ENCODE measurements at regions not wholly inside any gene's neighbourhood (a gene's known extent, or its start where the extent isn't known, plus 50 kb on each side); places are given as distances from the start of the nearest gene placed in this dataset.

DNA sequence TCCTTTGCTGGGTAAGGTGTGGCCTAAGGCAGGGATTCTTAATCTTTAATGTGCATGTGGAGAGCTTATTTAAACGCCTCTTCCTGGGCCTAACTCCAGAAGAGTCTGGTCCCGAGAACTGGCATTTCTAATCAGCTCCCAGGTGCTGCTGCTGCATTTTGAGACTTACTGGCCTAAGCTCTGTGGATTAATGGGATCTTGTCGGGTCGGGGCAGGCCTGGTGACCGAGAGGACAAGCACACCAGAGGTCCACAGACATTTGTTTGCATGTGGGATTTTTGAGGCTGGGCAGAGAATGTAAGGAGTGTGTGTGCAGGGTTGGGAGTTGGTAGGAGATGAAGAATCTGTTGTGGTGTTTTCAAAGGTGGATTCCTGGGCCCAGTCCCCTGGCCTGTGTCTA, 95.0 kb upstream of the DAP start:
- no peak for DNase-seq (ENCODE audit: low read depth)

DNA sequence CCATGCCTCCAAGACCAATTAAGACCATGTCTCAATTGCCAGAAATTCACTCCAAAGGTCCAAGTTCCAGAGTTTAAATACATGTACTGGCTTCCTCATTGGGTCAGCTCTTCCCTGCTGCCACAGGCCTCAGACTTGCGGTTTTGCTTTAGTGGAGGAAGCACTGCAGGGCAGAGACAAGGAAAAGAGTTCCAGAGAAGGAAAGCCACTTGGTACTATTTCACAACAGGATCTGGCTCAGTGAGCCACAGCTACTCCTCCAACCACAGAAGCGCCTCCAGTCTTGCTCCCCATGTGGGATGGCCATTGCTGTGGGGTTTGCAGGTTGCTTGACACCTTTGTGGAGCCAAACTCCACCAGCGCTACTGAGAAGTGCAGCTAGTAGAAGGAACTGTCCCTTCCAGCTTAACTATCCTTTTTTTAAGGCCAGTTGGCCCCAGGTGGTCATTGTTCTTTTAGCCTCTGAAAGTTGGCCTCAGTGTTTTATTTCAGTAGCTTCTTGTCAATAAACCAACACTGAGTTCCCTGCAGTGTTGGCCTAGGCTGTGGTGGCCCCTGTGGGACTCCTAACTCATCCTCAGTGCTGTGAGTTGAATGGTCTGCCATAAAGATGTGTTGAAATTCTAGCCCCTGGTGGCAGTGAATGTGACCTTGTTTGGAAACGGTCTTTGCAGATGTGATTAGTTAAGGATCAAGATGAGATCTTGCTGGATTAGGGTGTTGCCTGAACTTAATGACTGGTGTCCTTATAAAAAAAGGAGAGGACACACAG, 93.7 kb upstream of the DAP start:
- DNase-seq (ENCODE audit: low read depth): no peak
- H3K4me3 ChIP-seq (ENCODE audit: low read depth, low read length): no peak overlapping the region

More for the DNA sequence above, 95.0 kb upstream of the DAP start:
- no peak overlapping the region for H3K4me3 ChIP-seq (ENCODE audit: low read depth, low read length)

DNA sequence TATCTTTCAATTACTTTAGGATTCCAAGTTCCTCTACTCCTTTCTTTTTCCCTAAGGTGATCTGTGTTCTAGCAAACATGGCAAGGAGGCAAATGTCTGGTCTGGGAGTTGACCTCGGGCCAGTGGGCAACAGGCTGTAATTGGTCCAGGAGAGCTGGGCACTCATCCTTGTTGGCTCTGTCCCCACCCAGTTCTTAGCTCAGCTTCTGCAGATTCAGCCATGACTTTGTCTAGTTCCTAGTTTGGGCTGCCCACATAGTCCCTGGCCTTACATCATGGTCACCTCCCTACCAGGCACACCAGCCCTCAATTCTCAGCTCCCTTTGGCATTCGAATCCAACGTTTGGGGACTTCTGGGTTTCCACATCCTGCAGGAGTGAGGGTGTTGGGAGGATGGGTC, 92.1 kb upstream of the DAP start:
- DNase-seq (ENCODE audit: low read depth): no peak
- H3K4me3 ChIP-seq (ENCODE audit: low read depth, low read length): no peak overlapping the region

DNA sequence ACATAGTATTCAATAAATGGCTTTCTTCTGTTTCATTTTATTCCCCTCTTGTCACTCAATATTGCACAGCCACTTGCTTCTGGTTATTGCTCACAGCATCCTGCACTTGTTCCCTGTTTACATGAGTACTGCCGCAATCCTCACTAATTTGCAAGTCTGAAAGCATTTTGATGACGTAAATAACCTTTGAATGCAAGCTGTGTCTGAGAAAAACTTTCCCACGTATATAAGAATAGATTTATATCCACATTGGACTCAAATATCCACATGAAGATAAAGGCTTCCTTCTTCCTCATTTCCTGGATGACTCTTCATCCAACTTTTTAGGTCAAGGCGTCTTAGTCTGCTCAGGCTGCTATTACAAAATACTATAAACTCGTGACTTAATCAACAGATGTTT, 88.2 kb upstream of the DAP start:
- no peak overlapping the region for H3K4me3 ChIP-seq (ENCODE audit: low read depth, low read length)
- DNase-seq (ENCODE audit: low read depth): no peak

DNA sequence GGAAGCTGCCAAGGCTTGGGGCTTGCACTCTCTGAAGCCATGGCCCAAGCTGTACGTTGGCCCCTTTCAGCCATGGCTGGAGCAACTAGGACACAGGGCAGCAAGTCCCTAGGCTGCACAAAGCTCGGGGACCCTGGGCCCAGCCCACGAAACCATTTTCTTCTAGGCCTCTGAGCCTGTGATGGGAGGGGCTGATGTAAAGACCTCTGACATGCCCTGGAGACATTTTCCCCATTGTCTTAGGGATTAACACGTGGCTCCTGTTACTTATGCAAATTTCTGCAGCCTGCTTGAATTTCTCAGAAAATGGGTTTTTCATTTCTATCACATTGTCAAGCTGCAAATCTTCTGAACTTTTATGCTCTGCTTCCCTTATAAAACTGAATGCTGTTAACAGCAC, 83.0 kb upstream of the DAP start:
- no peak for DNase-seq (ENCODE audit: low read depth)
- H3K4me3 ChIP-seq (ENCODE audit: low read depth, low read length): no peak overlapping the region

DNA sequence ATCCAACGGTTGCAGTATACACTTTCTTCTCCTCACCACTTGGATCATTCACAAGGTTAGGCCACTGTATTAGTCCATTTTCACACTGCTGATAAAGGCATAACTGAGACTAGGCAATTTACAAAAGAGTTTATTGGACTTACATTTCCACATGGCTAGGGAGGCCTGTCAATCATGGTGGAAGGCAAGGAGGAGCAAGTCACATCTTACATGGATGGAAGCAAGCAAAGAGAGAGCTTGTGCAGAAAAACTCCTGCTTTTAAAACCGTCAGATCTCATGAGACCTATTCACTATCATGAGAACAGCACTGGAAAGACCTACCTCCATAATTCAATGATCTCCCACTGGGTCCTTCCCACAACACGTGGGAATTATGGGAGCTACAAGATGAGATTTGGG, 81.8 kb upstream of the DAP start:
- no peak overlapping the region for H3K4me3 ChIP-seq (ENCODE audit: low read depth, low read length)
- no peak for DNase-seq (ENCODE audit: low read depth)

DNA sequence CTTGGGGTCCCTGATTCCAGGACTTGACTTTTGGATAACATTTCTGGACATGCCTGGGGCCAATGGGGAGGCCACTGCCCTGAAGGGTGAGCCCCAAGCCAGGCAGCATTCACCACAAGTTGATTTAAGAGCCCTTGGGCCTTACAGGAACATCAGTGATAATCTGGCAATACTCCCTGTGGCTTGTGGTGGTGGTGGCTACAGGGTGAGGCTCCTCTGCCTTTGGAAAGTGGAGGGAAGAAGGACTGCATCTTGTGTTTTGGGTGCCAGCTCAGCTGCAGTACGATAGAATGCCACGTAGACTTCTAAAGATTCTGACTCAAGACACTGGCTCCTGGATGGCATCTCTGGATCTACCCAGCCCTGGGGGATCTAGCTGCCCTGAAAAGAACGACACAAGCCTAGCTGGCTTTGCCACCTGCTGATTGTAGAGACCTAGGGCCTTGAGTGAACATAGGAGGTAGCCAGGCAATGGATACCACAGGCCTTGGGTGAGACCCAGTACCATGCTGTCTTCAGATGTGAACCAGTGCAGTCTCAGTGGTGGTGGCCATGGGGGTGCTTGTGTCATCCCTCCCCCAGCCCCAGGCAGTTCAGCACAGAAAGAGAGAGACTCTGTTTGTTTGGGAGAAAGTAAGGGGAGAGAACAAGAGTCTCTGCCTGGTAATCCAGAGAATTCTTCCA, 79.0 kb upstream of the DAP start:
- H3K4me3 ChIP-seq (ENCODE audit: low read depth, low read length): no peak overlapping the region
- no peak for DNase-seq (ENCODE audit: low read depth)

DNA sequence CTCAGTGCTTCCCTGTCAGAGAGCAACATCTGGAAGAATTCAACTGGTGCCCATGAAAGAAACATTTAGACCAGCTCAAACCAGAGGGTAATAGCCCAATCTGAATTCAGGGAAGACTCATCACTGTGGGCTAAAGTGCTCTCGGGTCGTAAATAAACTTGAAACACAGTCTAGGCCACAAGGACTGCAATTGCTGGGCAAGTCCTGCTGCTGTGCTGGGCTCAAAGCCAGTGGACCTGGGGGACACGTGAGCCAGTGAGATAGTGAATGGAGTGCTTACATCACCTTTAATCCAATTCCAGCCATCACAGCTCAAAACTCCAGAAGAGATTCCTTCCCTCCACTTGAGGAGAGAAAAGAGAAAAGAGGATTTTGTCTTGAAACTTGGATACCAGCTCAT, 78.1 kb upstream of the DAP start:
- no peak for DNase-seq (ENCODE audit: low read depth)
- no peak overlapping the region for H3K4me3 ChIP-seq (ENCODE audit: low read depth, low read length)

DNA sequence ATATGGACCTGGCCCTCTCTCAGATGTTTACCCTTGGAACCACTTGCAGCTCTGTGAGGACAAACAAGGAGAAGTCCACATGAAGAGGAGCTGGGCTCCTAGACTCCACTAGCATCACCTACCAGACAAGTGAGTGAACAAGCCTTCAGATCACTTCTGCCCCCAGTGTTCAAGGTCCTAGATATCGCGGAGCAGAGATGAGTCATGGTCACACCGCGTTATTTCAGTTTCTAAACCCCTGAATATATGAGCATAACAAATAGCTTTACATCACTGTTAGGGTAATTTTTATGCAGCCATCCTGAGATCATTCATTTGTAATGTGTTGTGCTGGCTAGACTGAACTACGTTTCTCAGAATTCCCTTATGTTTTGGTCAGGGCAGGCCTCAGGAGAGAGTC, 77.0 kb upstream of the DAP start:
- H3K4me3 ChIP-seq (ENCODE audit: low read depth, low read length): no peak overlapping the region
- no peak for DNase-seq (ENCODE audit: low read depth)

DNA sequence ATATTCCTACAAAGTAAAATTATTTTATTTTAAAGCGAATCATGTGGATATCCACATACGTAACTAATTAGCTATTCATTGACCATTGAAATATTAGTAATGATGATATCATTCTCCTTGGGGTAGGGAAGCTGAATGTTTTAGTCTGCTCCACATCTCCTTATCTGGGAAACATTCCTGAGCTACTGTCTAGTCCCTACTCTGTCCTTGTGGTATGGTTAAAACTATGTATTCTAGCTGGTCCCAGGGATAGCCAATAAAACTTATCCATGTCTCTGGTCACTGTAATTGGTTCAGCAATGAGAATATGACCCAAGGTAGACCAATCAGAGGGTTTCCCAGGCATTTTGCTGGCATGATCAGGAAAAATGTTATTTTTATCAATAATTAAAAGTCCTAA, 76.0 kb upstream of the DAP start:
- no peak overlapping the region for H3K4me3 ChIP-seq (ENCODE audit: low read depth, low read length)

DNA sequence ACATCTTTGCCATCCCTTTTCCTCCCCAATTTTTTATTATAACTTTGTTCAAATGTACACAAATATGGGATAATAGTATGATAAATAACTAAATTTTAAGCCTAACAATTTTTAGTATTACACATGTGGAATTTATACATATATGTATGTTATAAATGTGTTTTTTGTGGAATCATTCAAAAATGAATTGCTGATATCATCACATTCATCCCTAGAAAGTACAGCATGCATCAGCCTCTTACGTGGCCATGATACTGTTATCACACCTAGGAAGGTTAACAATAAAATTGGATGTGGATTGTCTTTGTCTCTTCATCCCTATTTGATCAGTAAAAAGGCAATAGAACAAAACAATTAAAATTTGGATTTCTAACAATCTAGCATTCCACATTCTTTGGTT, 73.7 kb upstream of the DAP start:
- no peak overlapping the region for H3K4me3 ChIP-seq (ENCODE audit: low read depth, low read length)
- DNase-seq (ENCODE audit: low read depth): no peak

More for the DNA sequence above, 76.0 kb upstream of the DAP start:
- DNase-seq (ENCODE audit: low read depth): no peak

DNA sequence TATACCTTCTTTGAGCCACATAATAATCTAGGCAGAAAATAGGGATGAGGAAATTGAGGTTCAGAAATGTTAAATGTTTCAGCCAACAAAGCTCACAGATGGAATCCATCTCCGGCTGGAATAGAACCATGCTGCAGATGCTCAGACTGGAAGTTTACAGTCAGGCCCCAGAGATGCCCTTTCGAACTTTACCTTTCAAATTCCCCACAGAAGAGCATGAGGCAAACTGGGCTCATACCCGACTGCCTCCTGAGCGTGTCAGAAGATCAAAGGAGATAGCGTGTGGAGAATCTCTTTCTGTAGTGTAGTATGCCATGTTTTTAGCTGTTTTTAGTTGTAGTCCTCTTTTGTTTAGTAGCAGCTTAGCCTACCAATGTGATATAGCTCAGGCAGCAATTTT, 72.0 kb upstream of the DAP start:
- no peak for DNase-seq (ENCODE audit: low read depth)
- H3K4me3 ChIP-seq (ENCODE audit: low read depth, low read length): no peak overlapping the region

DNA sequence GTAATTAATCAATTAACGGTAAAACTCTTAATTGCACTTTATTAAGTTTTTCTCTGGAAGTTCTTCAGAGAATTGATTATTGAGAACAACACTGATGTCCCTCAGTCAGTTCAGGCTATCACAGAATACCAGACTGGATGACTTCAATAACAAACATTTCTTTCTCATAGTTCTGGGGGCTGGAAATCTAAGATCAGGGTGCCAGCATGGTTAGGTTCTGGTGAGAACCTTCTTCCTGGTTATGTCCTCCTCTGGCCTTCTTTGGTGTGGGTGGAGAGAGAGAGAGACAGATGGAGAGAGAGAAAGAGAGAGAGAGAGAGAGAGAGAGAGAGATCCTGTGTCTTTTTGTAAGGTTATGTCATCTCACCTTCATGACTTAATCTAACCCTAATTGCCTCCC, 71.4 kb upstream of the DAP start:
- no peak overlapping the region for H3K4me3 ChIP-seq (ENCODE audit: low read depth, low read length)
- DNase-seq (ENCODE audit: low read depth): no peak

DNA sequence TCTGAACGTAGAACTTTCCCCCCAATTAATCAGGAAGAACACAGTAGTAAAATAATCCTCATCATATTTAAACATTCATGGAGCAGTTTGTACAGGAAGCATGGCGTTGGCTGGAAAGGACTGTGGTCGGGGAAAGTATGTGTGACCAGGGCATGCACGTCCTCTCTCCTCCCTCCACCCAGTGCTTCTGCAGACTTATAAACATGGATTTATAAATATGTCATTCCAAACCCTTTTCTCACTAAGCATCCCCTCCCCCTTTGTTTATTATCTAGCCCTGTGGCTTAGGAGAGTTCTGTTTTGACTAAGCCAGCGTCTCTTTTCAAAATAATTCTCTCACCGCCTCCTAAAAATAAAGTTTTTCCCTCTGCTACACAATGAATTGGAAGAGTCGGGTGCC, 70.4 kb upstream of the DAP start:
- no peak overlapping the region for H3K4me3 ChIP-seq (ENCODE audit: low read depth, low read length)
- peak; percentile 44 for DNase-seq (ENCODE audit: low read depth)

DNA sequence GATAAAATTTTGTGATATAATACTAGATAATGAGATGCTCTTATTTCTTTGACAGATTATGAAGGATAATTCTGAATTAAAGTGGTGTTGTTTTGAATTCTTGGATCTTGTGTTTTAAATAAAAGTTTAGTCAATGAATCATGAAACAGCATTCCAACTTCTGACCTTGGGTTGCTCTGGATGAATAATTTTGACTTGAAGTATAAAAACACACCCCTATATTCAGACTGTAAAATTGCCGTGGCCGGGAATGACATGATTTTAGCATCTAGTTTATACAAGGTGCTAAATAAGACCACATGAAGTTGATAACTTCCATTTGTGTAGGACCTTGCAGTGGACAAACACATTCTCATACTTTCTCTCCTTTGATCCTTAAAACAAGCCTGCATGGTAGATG, 67.2 kb upstream of the DAP start:
- H3K4me3 ChIP-seq (ENCODE audit: low read depth, low read length): no peak overlapping the region
- DNase-seq (ENCODE audit: low read depth): no peak

DNA sequence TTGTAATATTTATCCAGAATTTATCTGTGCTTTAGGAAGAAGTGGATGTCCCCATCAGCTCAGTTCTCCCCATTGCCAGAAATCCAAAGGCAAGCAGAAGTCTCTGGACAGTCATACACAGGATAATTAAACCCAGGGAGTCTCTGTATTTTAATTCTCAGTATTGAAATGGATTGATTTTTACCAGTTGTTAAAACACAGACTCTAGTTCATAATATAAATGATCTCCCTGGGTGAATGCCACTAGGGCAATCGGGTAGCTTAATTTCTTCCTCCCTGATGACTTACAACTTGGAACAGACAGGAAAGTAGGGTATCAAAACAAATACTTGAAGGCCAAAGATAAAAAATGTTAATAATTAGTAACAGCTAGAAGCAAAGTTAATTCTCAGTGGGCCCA, 66.5 kb upstream of the DAP start:
- H3K4me3 ChIP-seq (ENCODE audit: low read depth, low read length): no peak overlapping the region
- DNase-seq (ENCODE audit: low read depth): no peak

DNA sequence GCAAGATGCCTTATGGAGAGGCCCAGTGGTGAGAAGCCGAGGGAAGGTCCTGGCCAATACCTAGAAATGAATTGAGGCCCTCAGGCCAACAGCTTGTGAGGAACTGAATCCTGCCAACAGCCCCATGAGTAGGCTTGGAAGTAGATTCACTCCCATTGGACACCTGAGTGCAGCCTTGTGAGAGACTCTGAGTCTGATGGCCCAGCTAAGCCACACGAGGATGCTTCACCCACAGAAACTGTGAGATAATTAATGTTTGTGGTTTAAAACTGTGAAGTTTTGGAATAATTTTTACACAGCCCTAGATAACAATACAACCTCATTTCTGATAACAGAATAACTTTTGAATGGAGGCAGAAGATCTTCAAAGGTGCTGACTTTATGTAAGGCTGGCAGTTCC, 65.9 kb upstream of the DAP start:
- no peak for DNase-seq (ENCODE audit: low read depth)
- no peak overlapping the region for H3K4me3 ChIP-seq (ENCODE audit: low read depth, low read length)

DNA sequence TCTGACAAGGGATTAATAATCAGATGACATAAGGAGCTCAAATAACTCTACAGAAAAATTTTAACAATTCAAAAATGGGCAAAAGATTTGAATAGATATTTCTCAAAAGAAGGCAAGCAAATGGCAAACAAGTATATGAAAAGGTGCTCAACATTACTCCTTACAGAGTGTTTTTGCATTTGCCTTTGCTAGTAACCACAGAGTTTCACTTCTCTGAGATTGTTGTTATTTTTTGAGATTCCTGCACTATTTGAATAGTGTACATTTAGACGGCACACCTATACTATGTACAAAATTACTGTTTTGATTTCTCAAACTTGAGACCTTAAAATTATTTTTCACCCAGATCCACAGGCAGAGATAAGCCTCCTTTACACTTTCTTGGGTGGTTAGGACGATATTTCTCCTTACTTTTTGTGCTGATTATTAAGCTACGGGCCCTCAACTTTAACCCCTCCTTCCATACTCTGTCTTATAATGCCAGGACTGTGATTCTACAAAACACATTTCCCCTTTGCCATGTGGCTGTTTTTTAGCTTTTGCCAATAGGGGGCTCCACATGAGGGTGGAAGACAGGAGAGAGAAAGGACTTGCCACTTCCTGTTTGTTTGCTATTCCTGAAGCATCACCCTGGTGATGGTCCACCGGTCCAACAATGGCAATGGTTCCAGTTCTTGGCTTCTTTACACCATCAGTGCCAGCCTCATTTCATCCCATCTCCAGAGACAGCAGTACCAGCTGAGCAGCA, 65.0 kb upstream of the DAP start:
- no peak overlapping the region for H3K4me3 ChIP-seq (ENCODE audit: low read depth, low read length)

DNA sequence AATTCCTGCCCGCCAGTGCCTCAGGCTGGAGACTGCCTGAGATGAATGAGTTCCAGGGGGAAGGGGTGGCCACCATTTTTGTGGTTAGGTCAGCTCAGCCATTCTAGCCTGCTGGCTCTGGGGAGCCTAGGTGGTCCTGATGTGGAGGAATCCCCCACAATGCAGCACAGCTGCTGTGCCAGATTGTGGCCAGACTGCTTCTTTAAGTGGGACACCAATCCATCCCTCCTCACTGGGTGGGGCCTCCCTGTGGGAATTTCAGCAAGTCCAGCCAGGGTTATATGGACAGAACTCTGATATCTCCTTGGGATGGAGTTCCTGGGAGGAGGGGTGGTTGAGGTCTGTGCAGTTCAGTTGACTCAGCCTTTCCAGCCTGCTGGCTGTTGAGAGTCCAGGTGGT, 51.2 kb upstream of the DAP start:
- H3K4me3 ChIP-seq (ENCODE audit: low read depth, low read length): no peak overlapping the region
- no peak for DNase-seq (ENCODE audit: low read depth)

More for the DNA sequence above, 65.0 kb upstream of the DAP start:
- no peak for DNase-seq (ENCODE audit: low read depth)

Data from skeletal muscle cell (primary cell).